Liver (tissue), 7 donors: ENCODE measurements at regions not wholly inside any gene's neighbourhood (a gene's known extent, or its start where the extent isn't known, plus 50 kb on each side); places are given as distances from the start of the nearest gene placed in this dataset.

Source experiments
- DNase-seq: peaks from one replicate; pipeline ENCODE4 v3.0.0-alpha.2; 2017; ENCODE audit warnings: low spot score
- H3K27ac ChIP-seq, 2 donors: one replicate each; pipeline ENCODE4 v1.7.0; 2013; ENCODE audit warnings: inconsistent platforms in 2 of 2, low read length in 2 of 2, control low read depth in 1 of 2, low read depth in 1 of 2, mild to moderate bottlenecking in 1 of 2
- H3K27me3 ChIP-seq, 4 donors: one replicate each; pipeline versions ENCODE4 v1.6.1 to v1.7.0; 2013; ENCODE audit warnings: low read length in 3 of 4, inconsistent platforms in 1 of 4, mild to moderate bottlenecking in 1 of 4, moderate library complexity in 1 of 4; ENCODE audit not compliant: control insufficient read depth in 4 of 4, insufficient read depth in 4 of 4
- H3K36me3 ChIP-seq, 4 donors: one replicate each; pipeline versions ENCODE4 v1.6.1 to v1.7.0; 2013; ENCODE audit warnings: low read length in 3 of 4, mild to moderate bottlenecking in 3 of 4, low read depth in 1 of 4, moderate library complexity in 1 of 4; ENCODE audit not compliant: control insufficient read depth in 4 of 4, insufficient read depth in 3 of 4
- H3K4me1 ChIP-seq, 4 donors: one replicate each; pipeline versions ENCODE4 v1.6.1 to v1.7.0; 2013; ENCODE audit warnings: low read length in 3 of 4, mild to moderate bottlenecking in 3 of 4, moderate library complexity in 1 of 4; ENCODE audit not compliant: control insufficient read depth in 4 of 4, insufficient read depth in 4 of 4
- H3K4me3 ChIP-seq, 3 donors: one replicate each; pipeline versions ENCODE4 v1.6.1 to v1.7.0; 2013; ENCODE audit warnings: low read length in 3 of 3, control low read depth in 1 of 3, low read depth in 1 of 3, mild to moderate bottlenecking in 1 of 3
- H3K9ac ChIP-seq, 2 donors: one replicate each; pipeline ENCODE4 v1.7.0; 2013; ENCODE audit warnings: low read length in 2 of 2, mild to moderate bottlenecking in 2 of 2, moderate library complexity in 2 of 2, control low read depth in 1 of 2, low read depth in 1 of 2
- H3K9me3 ChIP-seq, 4 donors: one replicate each; pipeline versions ENCODE4 v1.6.1 to v1.7.0; 2013; ENCODE audit warnings: low read length in 3 of 4; ENCODE audit not compliant: control insufficient read depth in 4 of 4
- EGR1 ChIP-seq, 2 donors: IDR thresholded peaks; 2 replicates each; pipeline ENCODE4 v1.6.1; 2016 to 2018; ENCODE audit warnings: antibody characterized with exemption in 2 of 2, low read depth in 2 of 2
- FOXA1 ChIP-seq: IDR thresholded peaks from 2 replicates; pipeline ENCODE4 v1.6.1; 2016; ENCODE audit warnings: antibody characterized with exemption
- FOXA2 ChIP-seq: IDR thresholded peaks from 2 replicates; pipeline ENCODE4 v1.6.1; 2016; ENCODE audit warnings: antibody characterized with exemption
- GABPA ChIP-seq, 2 donors: IDR thresholded peaks in 1 of 2; conservative IDR thresholded peaks in 1 of 2; 2 replicates each; pipeline ENCODE4 v1.6.1; 2016; ENCODE audit warnings: antibody characterized with exemption in 2 of 2, mild to moderate bottlenecking in 1 of 2, moderate library complexity in 1 of 2
- HNF4A ChIP-seq, 2 donors: conservative IDR thresholded peaks; 2 replicates each; pipeline ENCODE4 v1.6.1; 2016; ENCODE audit warnings: antibody characterized with exemption in 2 of 2, mild to moderate bottlenecking in 2 of 2
- HNF4G ChIP-seq: IDR thresholded peaks from 2 replicates; pipeline ENCODE4 v1.6.1; 2016; ENCODE audit warnings: antibody characterized with exemption
- JUND ChIP-seq, 2 donors: IDR thresholded peaks; 2 replicates each; pipeline ENCODE4 v1.6.1; 2016; ENCODE audit warnings: antibody characterized with exemption in 2 of 2
- NR2F2 ChIP-seq: IDR thresholded peaks from 2 replicates; pipeline ENCODE4 v1.6.1; 2016; ENCODE audit warnings: antibody characterized with exemption
- RAD21 ChIP-seq, 2 donors: IDR thresholded peaks; 2 replicates each; pipeline ENCODE4 v1.6.1; 2016; ENCODE audit warnings: antibody characterized with exemption in 2 of 2, mild to moderate bottlenecking in 2 of 2
- RXRA ChIP-seq, 2 donors: IDR thresholded peaks; 2 replicates each; pipeline ENCODE4 v1.6.1; 2017 to 2018; ENCODE audit warnings: antibody characterized with exemption in 2 of 2, mild to moderate bottlenecking in 1 of 2
- SP1 ChIP-seq: IDR thresholded peaks from 2 replicates; pipeline ENCODE4 v1.6.1; 2018; ENCODE audit warnings: antibody characterized with exemption, mild to moderate bottlenecking
- TAF1 ChIP-seq: conservative IDR thresholded peaks from 2 replicates; pipeline ENCODE4 v1.6.1; 2016; ENCODE audit warnings: antibody characterized with exemption, mild to moderate bottlenecking
- YY1 ChIP-seq: IDR thresholded peaks from 2 replicates; pipeline ENCODE4 v1.6.1; 2016; ENCODE audit warnings: antibody characterized with exemption, mild to moderate bottlenecking
- TF ChIP-seq, protein P1 (sequence below): IDR thresholded peaks from 2 replicates; pipeline ENCODE4 v1.6.1; 2016; ENCODE audit warnings: antibody characterized with exemption
- TF ChIP-seq, protein P2 (sequence below): IDR thresholded peaks from 2 replicates; pipeline ENCODE4 v1.6.1; 2016; ENCODE audit warnings: antibody characterized with exemption
- TF ChIP-seq, protein P3 (sequence below): IDR thresholded peaks from 2 replicates; pipeline ENCODE4 v1.6.1; 2016; ENCODE audit warnings: antibody characterized with exemption
- TF ChIP-seq, protein P4 (sequence below): IDR thresholded peaks from 2 replicates; pipeline ENCODE4 v1.6.1; 2016; ENCODE audit warnings: antibody characterized with exemption, mild to moderate bottlenecking
- TF ChIP-seq, protein P5 (sequence below): fragments of 150-350 bp; IDR thresholded peaks from 2 replicates; pipeline ENCODE4 v1.5.1; 2017; ENCODE audit warnings: improper control_type of control experiment, low read depth, low read length; ENCODE audit not compliant: missing input control
- donor health status: healthy.
- donor health status: healthy.
- donor health status: healthy.
- donor health status: healthy.

DNA sequence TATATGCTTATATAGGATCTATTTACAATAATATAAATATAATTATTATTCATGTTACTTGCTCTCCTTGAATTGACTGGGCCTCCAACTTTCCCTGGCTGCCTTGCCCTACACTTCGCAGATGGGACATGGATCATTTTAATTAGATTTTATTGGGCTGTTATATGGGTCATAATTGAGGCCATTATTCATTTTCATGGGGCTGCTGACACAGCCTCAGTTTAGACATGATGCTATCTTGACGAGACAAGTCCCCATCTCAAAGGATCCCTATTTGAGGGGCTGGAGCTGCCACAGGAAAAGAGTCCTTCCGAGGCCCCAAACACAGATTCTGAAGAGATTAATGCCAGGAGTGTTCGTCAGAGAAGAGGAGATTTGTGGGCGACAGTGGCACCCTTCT, 170.4 kb downstream of the DHX35 start (continued):
- TF ChIP-seq, protein P1, sequence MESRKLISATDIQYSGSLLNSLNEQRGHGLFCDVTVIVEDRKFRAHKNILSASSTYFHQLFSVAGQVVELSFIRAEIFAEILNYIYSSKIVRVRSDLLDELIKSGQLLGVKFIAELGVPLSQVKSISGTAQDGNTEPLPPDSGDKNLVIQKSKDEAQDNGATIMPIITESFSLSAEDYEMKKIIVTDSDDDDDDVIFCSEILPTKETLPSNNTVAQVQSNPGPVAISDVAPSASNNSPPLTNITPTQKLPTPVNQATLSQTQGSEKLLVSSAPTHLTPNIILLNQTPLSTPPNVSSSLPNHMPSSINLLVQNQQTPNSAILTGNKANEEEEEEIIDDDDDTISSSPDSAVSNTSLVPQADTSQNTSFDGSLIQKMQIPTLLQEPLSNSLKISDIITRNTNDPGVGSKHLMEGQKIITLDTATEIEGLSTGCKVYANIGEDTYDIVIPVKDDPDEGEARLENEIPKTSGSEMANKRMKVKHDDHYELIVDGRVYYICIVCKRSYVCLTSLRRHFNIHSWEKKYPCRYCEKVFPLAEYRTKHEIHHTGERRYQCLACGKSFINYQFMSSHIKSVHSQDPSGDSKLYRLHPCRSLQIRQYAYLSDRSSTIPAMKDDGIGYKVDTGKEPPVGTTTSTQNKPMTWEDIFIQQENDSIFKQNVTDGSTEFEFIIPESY: no peak
- TF ChIP-seq NR2F2 (no peak), JUND (IDR thresholded peaks at IDR 0.05) (no peak), HNF4A (conservative IDR thresholded peaks at IDR 0.05) (no peak), FOXA2 (no peak), EGR1 (IDR thresholded peaks at IDR 0.05; ENCODE audit: low read depth in 2 of 2) (no peak), HNF4G (no peak), YY1 (no peak)
- TF ChIP-seq, protein P2, sequence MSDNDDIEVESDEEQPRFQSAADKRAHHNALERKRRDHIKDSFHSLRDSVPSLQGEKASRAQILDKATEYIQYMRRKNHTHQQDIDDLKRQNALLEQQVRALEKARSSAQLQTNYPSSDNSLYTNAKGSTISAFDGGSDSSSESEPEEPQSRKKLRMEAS: no peak

DNA sequence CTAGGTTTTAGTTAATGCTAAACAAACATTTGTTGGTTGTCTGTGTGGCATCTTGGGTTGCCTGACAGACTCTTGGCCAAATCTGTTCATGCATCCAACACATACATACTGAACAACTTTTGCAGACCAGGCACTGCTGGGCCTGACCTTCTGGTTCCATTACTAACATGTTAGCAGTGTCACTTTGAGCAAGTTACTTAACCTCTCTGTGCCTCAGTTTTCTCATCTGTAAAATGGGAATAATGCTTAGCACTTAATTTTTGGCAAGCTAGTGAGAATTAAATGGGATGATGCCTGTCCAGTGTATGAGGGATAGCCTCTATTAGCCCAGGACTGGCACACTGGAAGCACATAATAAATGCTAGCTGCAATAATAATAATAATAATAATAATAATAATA, 169.9 kb downstream of the DHX35 start:
- no peaks in the 10 kb centered on the region for H3K4me1 ChIP-seq
- H3K9me3 ChIP-seq: no peaks in the 10 kb centered on the region
- H3K36me3 ChIP-seq: no peaks in the 10 kb centered on the region
- no peak overlapping the region for H3K9ac ChIP-seq
- H3K27me3 ChIP-seq: no peaks in the 10 kb centered on the region
- H3K27ac ChIP-seq: no peak overlapping the region
- TF ChIP-seq, protein P2: no peak
- TF ChIP-seq HNF4A (conservative IDR thresholded peaks at IDR 0.05): no peak
- TF ChIP-seq RXRA (IDR thresholded peaks at IDR 0.05): no peak
- TF ChIP-seq SP1: no peak
- TF ChIP-seq HNF4G: no peak
- TF ChIP-seq, protein P1: no peak
- TF ChIP-seq, protein P3, sequence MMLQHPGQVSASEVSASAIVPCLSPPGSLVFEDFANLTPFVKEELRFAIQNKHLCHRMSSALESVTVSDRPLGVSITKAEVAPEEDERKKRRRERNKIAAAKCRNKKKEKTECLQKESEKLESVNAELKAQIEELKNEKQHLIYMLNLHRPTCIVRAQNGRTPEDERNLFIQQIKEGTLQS: no peak
- no peak for TF ChIP-seq FOXA1
- TF ChIP-seq GABPA (IDR thresholded peaks at IDR 0.05 in 1 of 2, conservative IDR thresholded peaks at IDR 0.05 in 1 of 2): no peak
- TF ChIP-seq, protein P4, sequence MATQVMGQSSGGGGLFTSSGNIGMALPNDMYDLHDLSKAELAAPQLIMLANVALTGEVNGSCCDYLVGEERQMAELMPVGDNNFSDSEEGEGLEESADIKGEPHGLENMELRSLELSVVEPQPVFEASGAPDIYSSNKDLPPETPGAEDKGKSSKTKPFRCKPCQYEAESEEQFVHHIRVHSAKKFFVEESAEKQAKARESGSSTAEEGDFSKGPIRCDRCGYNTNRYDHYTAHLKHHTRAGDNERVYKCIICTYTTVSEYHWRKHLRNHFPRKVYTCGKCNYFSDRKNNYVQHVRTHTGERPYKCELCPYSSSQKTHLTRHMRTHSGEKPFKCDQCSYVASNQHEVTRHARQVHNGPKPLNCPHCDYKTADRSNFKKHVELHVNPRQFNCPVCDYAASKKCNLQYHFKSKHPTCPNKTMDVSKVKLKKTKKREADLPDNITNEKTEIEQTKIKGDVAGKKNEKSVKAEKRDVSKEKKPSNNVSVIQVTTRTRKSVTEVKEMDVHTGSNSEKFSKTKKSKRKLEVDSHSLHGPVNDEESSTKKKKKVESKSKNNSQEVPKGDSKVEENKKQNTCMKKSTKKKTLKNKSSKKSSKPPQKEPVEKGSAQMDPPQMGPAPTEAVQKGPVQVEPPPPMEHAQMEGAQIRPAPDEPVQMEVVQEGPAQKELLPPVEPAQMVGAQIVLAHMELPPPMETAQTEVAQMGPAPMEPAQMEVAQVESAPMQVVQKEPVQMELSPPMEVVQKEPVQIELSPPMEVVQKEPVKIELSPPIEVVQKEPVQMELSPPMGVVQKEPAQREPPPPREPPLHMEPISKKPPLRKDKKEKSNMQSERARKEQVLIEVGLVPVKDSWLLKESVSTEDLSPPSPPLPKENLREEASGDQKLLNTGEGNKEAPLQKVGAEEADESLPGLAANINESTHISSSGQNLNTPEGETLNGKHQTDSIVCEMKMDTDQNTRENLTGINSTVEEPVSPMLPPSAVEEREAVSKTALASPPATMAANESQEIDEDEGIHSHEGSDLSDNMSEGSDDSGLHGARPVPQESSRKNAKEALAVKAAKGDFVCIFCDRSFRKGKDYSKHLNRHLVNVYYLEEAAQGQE: no peak
- no peak for TF ChIP-seq FOXA2
- TF ChIP-seq RAD21 (IDR thresholded peaks at IDR 0.05): no peak
- no peak for TF ChIP-seq EGR1 (IDR thresholded peaks at IDR 0.05; ENCODE audit: low read depth in 2 of 2)
- TF ChIP-seq TAF1: no peak
- TF ChIP-seq, protein P5, sequence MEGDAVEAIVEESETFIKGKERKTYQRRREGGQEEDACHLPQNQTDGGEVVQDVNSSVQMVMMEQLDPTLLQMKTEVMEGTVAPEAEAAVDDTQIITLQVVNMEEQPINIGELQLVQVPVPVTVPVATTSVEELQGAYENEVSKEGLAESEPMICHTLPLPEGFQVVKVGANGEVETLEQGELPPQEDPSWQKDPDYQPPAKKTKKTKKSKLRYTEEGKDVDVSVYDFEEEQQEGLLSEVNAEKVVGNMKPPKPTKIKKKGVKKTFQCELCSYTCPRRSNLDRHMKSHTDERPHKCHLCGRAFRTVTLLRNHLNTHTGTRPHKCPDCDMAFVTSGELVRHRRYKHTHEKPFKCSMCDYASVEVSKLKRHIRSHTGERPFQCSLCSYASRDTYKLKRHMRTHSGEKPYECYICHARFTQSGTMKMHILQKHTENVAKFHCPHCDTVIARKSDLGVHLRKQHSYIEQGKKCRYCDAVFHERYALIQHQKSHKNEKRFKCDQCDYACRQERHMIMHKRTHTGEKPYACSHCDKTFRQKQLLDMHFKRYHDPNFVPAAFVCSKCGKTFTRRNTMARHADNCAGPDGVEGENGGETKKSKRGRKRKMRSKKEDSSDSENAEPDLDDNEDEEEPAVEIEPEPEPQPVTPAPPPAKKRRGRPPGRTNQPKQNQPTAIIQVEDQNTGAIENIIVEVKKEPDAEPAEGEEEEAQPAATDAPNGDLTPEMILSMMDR: no peak
- TF ChIP-seq YY1: no peak
- no peak for TF ChIP-seq NR2F2
- no peak overlapping the region for H3K4me3 ChIP-seq
- DNase-seq: no peak
